HCT116 (cell line): ENCODE measurements at regions not wholly inside any gene's neighbourhood (a gene's known extent, or its start where the extent isn't known, plus 50 kb on each side); places are given as distances from the start of the nearest gene placed in this dataset.
"Not testable (repeated sequence)": the region's sequence is repeated elsewhere in the genome, so short reads cannot be mapped to it uniquely, and the experiment has no call there.

ENCODE experiments used
- EZH2phosphoT487 ChIP-seq: fragments of 200-600 bp; IDR thresholded peaks from 2 replicates; pipeline ENCODE4 v1.6.1; 2018; ENCODE audit warnings: antibody characterized with exemption, borderline replicate concordance
- TF ChIP-seq, protein P1 (sequence below): IDR thresholded peaks from 2 replicates; pipeline ENCODE4 v1.6.1; 2012

DNA sequence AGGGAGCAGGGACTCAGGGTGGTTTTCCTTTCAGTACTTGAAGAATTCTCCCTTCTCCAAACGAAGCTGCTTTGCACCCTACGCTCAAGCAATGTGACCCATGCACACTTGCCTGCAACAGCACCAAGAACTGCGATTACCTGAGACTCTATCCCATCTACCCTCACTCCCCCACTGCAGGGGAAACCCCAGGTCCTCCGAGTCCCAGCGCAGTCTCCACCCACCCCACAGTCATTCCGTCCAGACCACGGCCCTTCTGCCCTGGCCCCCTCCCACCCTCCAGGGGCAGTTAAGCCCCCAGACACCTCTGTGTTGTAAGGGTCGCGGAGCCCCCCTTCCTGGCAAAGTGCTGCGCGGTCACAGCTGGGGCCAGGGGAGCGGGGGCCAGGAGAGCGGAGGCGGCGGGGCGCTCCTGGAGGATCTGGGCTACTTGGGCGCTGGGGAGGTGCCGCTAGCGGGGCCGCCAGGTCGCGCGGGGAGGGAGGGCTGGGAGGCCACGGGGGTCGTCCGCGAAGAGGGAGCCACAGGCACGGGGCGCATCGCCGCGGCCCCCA, 59.9 kb upstream of the MSMB start:
- TF ChIP-seq EZH2phosphoT487: not testable (repeated sequence)
- TF ChIP-seq, protein P1, sequence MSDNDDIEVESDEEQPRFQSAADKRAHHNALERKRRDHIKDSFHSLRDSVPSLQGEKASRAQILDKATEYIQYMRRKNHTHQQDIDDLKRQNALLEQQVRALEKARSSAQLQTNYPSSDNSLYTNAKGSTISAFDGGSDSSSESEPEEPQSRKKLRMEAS: not testable (repeated sequence)
